Peyer's patch (tissue), 4 donors: ENCODE measurements at regions not wholly inside any gene's neighbourhood (a gene's known extent, or its start where the extent isn't known, plus 50 kb on each side); places are given as distances from the start of the nearest gene placed in this dataset.

ENCODE experiments used
- DNase-seq, 3 donors: peaks; one replicate each; pipeline ENCODE4 v3.0.0-alpha.2; 2017 to 2019
- H3K27ac ChIP-seq, 4 donors: fragments of 200-600 bp; sonication (generic); one replicate each; pipeline ENCODE4 v1.5.1; 2016 to 2019
- H3K27me3 ChIP-seq, 2 donors: fragments of 200-600 bp; sonication (generic); one replicate each; pipeline ENCODE4 v1.5.1; 2019
- H3K36me3 ChIP-seq, 3 donors: fragments of 200-600 bp; sonication (generic); one replicate each; pipeline ENCODE4 v1.5.1; 2016 to 2019
- H3K4me1 ChIP-seq, 4 donors: fragments of 200-600 bp; sonication (generic); one replicate each; pipeline ENCODE4 v1.5.1; 2016 to 2019
- H3K4me3 ChIP-seq, 4 donors: fragments of 200-600 bp; sonication (generic); 1 replicate in 3 of 4; 2 replicates in 1 of 4; pipeline ENCODE4 v1.5.1; 2016 to 2019; ENCODE audit warnings: mild to moderate bottlenecking in 1 of 4
- H3K9me3 ChIP-seq, 4 donors: fragments of 200-600 bp; sonication (generic); one replicate each; pipeline ENCODE4 v1.5.1; 2016 to 2019; ENCODE audit warnings: mild to moderate bottlenecking in 1 of 4
- CTCF ChIP-seq, 6 experiments: fragments of 450-650 bp in 4 of 6; fragments of 200-600 bp in 2 of 6; sonication (generic) in 1 of 6; IDR thresholded peaks; one replicate each; pipeline ENCODE4 v1.5.1; 2017 to 2019; ENCODE audit warnings: antibody characterized with exemption in 6 of 6, mild to moderate bottlenecking in 3 of 6, moderate library complexity in 1 of 6
- POLR2A ChIP-seq, 2 donors: fragments of 450-650 bp; IDR thresholded peaks; one replicate each; pipeline ENCODE4 v1.5.1; 2017; ENCODE audit warnings: antibody characterized with exemption in 2 of 2, mild to moderate bottlenecking in 2 of 2, moderate library complexity in 2 of 2

GRCh38 chr1:208362011-208362410 lies 117.8 kb upstream of the PLXNA2 start:
- DNase-seq: no peak
- H3K27me3 ChIP-seq: no peaks in the 10 kb centered on the region
- TF ChIP-seq POLR2A (IDR thresholded peaks at IDR 0.05) (no peak), CTCF (IDR thresholded peaks at IDR 0.05) (no peak)
- no peak overlapping the region for H3K27ac ChIP-seq
- no peaks in the 10 kb centered on the region for H3K9me3 ChIP-seq
- no peaks in the 10 kb centered on the region for H3K36me3 ChIP-seq
- no peaks in the 10 kb centered on the region for H3K4me1 ChIP-seq
- H3K4me3 ChIP-seq: no peak overlapping the region

- TF ChIP-seq CTCF (IDR thresholded peaks at IDR 0.05) (no peak), POLR2A (IDR thresholded peaks at IDR 0.05) (no peak)
- Histone ChIP-seq H3K4me3 (no peak overlapping the region), H3K9me3 (no peaks in the 10 kb centered on the region), H3K27ac (no peak overlapping the region), H3K4me1 (no peaks in the 10 kb centered on the region), H3K27me3 (no peaks in the 10 kb centered on the region), H3K36me3 (no peaks in the 10 kb centered on the region)
- DNase-seq: no peak
Measured at GRCh38 chr1:208366559-208366958, 122.4 kb upstream of the PLXNA2 start.

GRCh38 chr1:208369045-208369444 lies 124.9 kb upstream of the PLXNA2 start:
- Histone ChIP-seq H3K4me1 (no peaks in the 10 kb centered on the region), H3K27ac (no peak overlapping the region), H3K36me3 (no peaks in the 10 kb centered on the region), H3K9me3 (no peaks in the 10 kb centered on the region), H3K4me3 (no peak overlapping the region), H3K27me3 (no peaks in the 10 kb centered on the region)
- no peak for TF ChIP-seq POLR2A (IDR thresholded peaks at IDR 0.05)
- no peak for TF ChIP-seq CTCF (IDR thresholded peaks at IDR 0.05)
- no peak for DNase-seq

GRCh38 chr1:208369658-208370057 lies 125.5 kb upstream of the PLXNA2 start:
- Histone ChIP-seq H3K9me3 (no peaks in the 10 kb centered on the region), H3K4me3 (no peak overlapping the region), H3K4me1 (no peaks in the 10 kb centered on the region), H3K27me3 (no peaks in the 10 kb centered on the region), H3K36me3 (no peaks in the 10 kb centered on the region), H3K27ac (no peak overlapping the region)
- TF ChIP-seq POLR2A (IDR thresholded peaks at IDR 0.05) (no peak), CTCF (IDR thresholded peaks at IDR 0.05) (no peak)
- DNase-seq: no peak

GRCh38 chr1:208374391-208374941 lies 130.3 kb upstream of the PLXNA2 start:
- Histone ChIP-seq H3K36me3 (no peaks in the 10 kb centered on the region), H3K27ac (no peak overlapping the region), H3K9me3 (no peaks in the 10 kb centered on the region), H3K4me3 (no peak overlapping the region), H3K27me3 (no peaks in the 10 kb centered on the region), H3K4me1 (no peaks in the 10 kb centered on the region)
- no peak for DNase-seq
- no peak for TF ChIP-seq CTCF (IDR thresholded peaks at IDR 0.05)
- no peak for TF ChIP-seq POLR2A (IDR thresholded peaks at IDR 0.05)

- no peaks in the 10 kb centered on the region for H3K36me3 ChIP-seq
- DNase-seq: no peak
- no peaks in the 10 kb centered on the region for H3K27me3 ChIP-seq
- no peak for TF ChIP-seq POLR2A (IDR thresholded peaks at IDR 0.05)
- TF ChIP-seq CTCF (IDR thresholded peaks at IDR 0.05): no peak
- H3K27ac ChIP-seq: no peak overlapping the region
- no peak overlapping the region for H3K4me3 ChIP-seq
- no peaks in the 10 kb centered on the region for H3K4me1 ChIP-seq
- H3K9me3 ChIP-seq: no peaks in the 10 kb centered on the region
Measured at GRCh38 chr1:208381481-208381880, 137.3 kb upstream of the PLXNA2 start.
